ENCODE measurements at regions not wholly inside any gene's neighbourhood (a gene's known extent, or its start where the extent isn't known, plus 50 kb on each side); places are given as distances from the start of the nearest gene placed in this dataset.

- TF ChIP-seq ZFX (IDR thresholded peaks at IDR 0.05; ENCODE audit: borderline replicate concordance) (no peak), CTCF (IDR thresholded peaks at IDR 0.05) (no peak)
- no peak overlapping the region for H3K27ac ChIP-seq
These were observed 134.3 kb downstream of the ARL4A start for GRCh38 chr7:12821746-12822145.

- no peak for TF ChIP-seq CTCF (IDR thresholded peaks at IDR 0.05)
- no peak for TF ChIP-seq ZFX (IDR thresholded peaks at IDR 0.05; ENCODE audit: borderline replicate concordance)
These were observed 138.6 kb downstream of the ARL4A start for GRCh38 chr7:12826079-12826478.

GRCh38 chr7:12827219-12827821, 139.9 kb downstream of the ARL4A start:
- TF ChIP-seq ZFX (IDR thresholded peaks at IDR 0.05; ENCODE audit: borderline replicate concordance) (no peak), CTCF (IDR thresholded peaks at IDR 0.05) (no peak)
- H3K27ac ChIP-seq: no peak overlapping the region

More at GRCh38 chr7:12826079-12826478, 138.6 kb downstream of the ARL4A start:
- no peak overlapping the region for H3K27ac ChIP-seq

- no peak for TF ChIP-seq ZFX (IDR thresholded peaks at IDR 0.05; ENCODE audit: borderline replicate concordance)
- TF ChIP-seq CTCF (IDR thresholded peaks at IDR 0.05): no peak
- no peak overlapping the region for H3K27ac ChIP-seq
These were observed 140.5 kb downstream of the ARL4A start for GRCh38 chr7:12827920-12828319.

GRCh38 chr7:12831024-12831423, 143.6 kb downstream of the ARL4A start:
- no peak overlapping the region for H3K27ac ChIP-seq
- no peak for TF ChIP-seq ZFX (IDR thresholded peaks at IDR 0.05; ENCODE audit: borderline replicate concordance)
- TF ChIP-seq CTCF (IDR thresholded peaks at IDR 0.05): no peak

GRCh38 chr7:12833829-12834228, 146.4 kb downstream of the ARL4A start:
- TF ChIP-seq ZFX (IDR thresholded peaks at IDR 0.05; ENCODE audit: borderline replicate concordance) (no peak), CTCF (IDR thresholded peaks at IDR 0.05) (no peak)
- H3K27ac ChIP-seq: no peak overlapping the region

GRCh38 chr7:12834782-12835181, 147.3 kb downstream of the ARL4A start:
- H3K27ac ChIP-seq: no peak overlapping the region
- TF ChIP-seq ZFX (IDR thresholded peaks at IDR 0.05; ENCODE audit: borderline replicate concordance) (no peak), CTCF (IDR thresholded peaks at IDR 0.05) (no peak)

Data from 22Rv1 (cell line).